C1 segment of cervical spinal cord (tissue), 14 donors: ENCODE measurements at regions not wholly inside any gene's neighbourhood (a gene's known extent, or its start where the extent isn't known, plus 50 kb on each side); places are given as distances from the start of the nearest gene placed in this dataset.
"Not testable (repeated sequence)": the region's sequence is repeated elsewhere in the genome, so short reads cannot be mapped to it uniquely, and the experiment has no call there.

Experiments used
- DNase-seq, 14 donors: peaks; one replicate each; lab custom pipeline; 2025; lab: John Stamatoyannopoulos, UW

- DNase-seq, result peak in 1 of 14 donors; percentile 58
Measured at GRCh38 chr5:38678697-38679096, 122.3 kb upstream of the LIFR start.

- DNase-seq, result peak in 2 of 14 donors; percentile 11 to 16
Measured at GRCh38 chr5:38680094-38680825, 123.8 kb upstream of the LIFR start.

- peak in 1 of 14 donors; percentile 2 for DNase-seq
Measured at GRCh38 chr5:38681029-38681706, 124.7 kb upstream of the LIFR start.

DNA sequence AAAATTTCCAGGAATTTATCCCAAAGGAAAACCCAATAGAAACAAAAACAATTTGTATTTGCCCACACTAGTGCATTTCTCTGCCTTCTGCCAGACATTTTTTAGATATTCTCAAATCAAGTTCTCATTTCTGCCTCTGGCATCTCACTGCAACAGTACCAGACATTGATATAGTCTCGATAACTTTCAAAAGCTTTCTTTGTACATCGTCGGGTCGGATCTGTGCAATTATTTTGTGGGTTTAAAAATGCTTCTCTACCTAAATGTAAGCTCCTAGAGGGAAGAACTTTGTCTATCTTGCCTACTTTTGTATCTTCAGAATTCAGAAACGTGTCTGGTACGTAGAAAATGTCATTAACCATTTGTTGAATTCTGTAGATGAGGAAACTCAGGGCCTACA, 125.5 kb upstream of the LIFR start:
- peak in 1 of 14 donors; percentile 3 for DNase-seq

DNA sequence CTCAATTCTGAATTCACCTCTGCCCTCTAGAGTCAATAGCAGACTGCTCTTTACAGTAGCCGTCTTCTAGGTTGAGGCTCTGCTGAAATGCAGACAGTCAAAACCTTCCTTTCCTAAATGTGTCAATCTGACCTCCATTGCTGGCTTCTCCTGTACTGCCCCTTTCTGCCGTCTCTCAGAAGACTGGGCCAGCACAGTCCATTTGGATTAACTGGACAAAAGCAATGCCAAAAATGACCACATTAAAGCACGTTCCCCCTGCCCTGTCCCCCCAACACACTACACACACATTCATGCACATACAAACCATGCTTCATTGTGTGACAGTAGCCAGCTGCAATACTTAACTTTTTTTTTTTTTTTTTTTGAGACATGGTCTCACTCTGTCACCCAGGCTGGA, 130.2 kb upstream of the LIFR start:
- DNase-seq, result no peak

DNA sequence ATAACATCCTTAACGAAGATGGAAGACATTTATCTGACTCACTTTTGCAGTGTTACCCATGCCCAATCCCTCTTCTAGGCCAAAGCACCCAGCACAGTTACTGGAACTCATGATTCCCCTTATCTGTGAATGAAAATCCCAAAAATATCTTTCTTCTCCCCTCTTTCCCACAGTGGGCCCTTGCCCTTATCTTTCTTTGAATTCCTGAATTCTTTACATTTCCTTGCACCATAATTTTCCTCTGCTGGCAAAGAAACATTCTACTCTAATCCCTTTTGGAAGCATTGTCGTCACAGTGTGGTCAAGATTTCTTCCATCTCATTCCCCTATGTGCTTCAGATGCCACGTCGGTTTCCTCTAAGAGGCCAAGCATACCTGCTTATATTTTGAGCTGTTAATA, 135.9 kb upstream of the LIFR start:
- DNase-seq, result no peak

DNA sequence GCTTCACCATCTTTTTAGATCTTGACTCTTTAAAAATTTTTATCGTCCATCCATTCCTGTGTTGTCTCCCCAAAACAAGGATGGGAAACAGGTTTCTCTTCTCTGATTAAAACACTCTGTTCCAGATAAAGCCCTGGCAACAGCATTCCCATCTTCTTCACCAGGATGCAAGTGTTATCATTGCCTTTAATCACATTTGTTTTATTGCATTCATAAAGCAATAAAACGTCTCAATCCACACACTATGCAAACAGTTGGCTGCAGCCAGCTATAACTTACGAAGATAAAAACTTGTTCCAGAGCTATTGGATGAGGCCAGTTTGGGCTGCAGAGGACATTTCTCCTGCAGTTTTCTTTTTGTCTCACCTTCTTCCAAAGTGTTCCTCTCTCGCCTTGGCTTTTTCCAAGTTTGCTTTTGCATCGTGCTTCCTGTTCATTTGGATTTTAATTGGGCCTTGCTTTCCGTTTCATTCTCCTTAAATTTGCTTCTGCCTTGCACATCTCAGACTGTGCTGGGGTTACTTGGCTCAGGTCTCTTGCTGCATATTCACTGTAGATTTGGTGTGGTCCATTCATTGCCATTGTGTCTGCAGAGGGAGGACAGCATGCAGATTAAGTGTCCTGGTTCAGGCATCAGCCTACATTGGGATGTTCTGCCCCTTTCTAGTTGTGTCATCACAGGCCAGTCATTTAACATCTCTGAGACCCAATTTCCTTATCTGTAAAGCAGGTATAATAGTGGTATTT, 136.5 kb upstream of the LIFR start:
- no peak for DNase-seq

GRCh38 chr5:38695021-38695958, 138.8 kb upstream of the LIFR start:
- no peak for DNase-seq

GRCh38 chr5:38697013-38697412, 140.6 kb upstream of the LIFR start:
- DNase-seq, result no peak

- DNase-seq, result not testable (repeated sequence)
Measured at GRCh38 chr5:38705529-38705928, 140.3 kb upstream of the OSMR start.

- DNase-seq, result no peak
Measured at GRCh38 chr5:38706376-38706775, 139.4 kb upstream of the OSMR start.

GRCh38 chr5:38707352-38708210, 138.2 kb upstream of the OSMR start:
- no peak for DNase-seq

GRCh38 chr5:38709678-38710306, 136.0 kb upstream of the OSMR start:
- DNase-seq, result no peak

- DNase-seq, result peak in 1 of 14 donors; percentile 10
Measured at GRCh38 chr5:38710627-38711026, 135.2 kb upstream of the OSMR start.

- DNase-seq, result no peak
Measured at GRCh38 chr5:38712391-38712790, 133.4 kb upstream of the OSMR start.

- DNase-seq, result no peak
Measured at GRCh38 chr5:38714240-38714639, 131.6 kb upstream of the OSMR start.

DNA sequence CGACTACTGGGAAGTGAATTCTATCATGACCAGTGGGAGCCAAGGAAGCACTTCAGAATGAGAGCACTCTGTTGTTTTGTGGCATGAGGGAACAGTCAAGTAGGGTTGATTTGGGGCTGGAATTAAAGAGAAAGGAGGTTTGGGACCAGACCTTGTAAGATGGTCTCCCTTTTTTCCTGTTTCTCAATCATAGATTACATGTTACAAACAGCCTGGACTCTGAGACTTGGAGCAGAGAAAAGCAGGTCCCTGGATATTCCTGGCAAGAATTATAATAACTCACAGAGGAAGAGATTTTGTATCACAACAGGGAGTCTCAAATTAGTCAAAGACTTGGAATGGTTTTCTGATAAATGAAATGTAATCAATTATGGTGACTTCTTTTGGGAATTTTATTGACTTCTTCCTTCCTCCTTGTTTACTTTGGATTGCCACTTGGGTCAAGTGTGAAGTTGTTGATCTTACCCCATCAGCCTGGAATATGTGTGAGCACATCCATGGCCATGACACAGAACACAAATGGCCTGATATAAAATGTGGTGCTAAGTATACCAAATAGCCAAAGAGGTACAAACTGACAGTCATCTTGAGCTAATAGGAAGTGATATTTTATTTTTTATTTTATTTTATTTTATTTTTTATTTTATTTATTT, 131.0 kb upstream of the OSMR start:
- DNase-seq, result no peak

- peak in 6 of 14 donors; percentile 11 to 58 (median 23) for DNase-seq
Measured at GRCh38 chr5:38715696-38716095, 130.1 kb upstream of the OSMR start.

- DNase-seq, result no peak
Measured at GRCh38 chr5:38716516-38716915, 129.3 kb upstream of the OSMR start.
